Smooth muscle cell (in vitro differentiated cells): ENCODE measurements at regions not wholly inside any gene's neighbourhood (a gene's known extent, or its start where the extent isn't known, plus 50 kb on each side); places are given as distances from the start of the nearest gene placed in this dataset.
A peak's percentile ranks its signal among the peaks of the same experiment; 100 is the strongest.

Source experiments
- DNase-seq: peaks from one replicate; lab custom pipeline; 2025; ENCODE audit not compliant: unreplicated experiment; lab: John Stamatoyannopoulos, UW
- H2AFZ ChIP-seq: fragments of 200-600 bp; sonication (generic); 2 replicates; pipeline ENCODE4 v1.6.0; 2016; ENCODE audit warnings: antibody characterized with exemption, low read depth, mild to moderate bottlenecking
- H3F3A ChIP-seq: fragments of 200-600 bp; sonication (generic); 2 replicates; pipeline ENCODE4 v1.6.0; 2017; ENCODE audit warnings: antibody characterized with exemption, low read depth
- H3K27ac ChIP-seq: fragments of 200-600 bp; sonication (generic); 2 replicates; pipeline ENCODE4 v1.5.1; 2016; ENCODE audit warnings: low read depth, mild to moderate bottlenecking
- H3K27me3 ChIP-seq: fragments of 200-600 bp; sonication (generic); 2 replicates; pipeline ENCODE4 v1.6.1; 2016; ENCODE audit warnings: low read depth, mild to moderate bottlenecking
- H3K36me3 ChIP-seq: fragments of 200-600 bp; sonication (generic); 2 replicates; pipeline ENCODE4 v1.5.1; 2016; ENCODE audit warnings: low read depth
- H3K4me1 ChIP-seq: fragments of 200-600 bp; sonication (generic); 2 replicates; pipeline ENCODE4 v1.5.1; 2016; ENCODE audit warnings: low read depth
- H3K4me2 ChIP-seq: fragments of 200-600 bp; sonication (generic); 2 replicates; pipeline ENCODE4 v1.6.0; 2016; ENCODE audit warnings: mild to moderate bottlenecking
- H3K4me3 ChIP-seq: fragments of 200-600 bp; sonication (generic); 2 replicates; pipeline ENCODE4 v1.5.1; 2016; ENCODE audit warnings: mild to moderate bottlenecking
- H3K79me2 ChIP-seq: fragments of 200-600 bp; sonication (generic); 2 replicates; pipeline ENCODE4 v1.6.0; 2016; ENCODE audit warnings: low read depth, mild to moderate bottlenecking
- H3K9ac ChIP-seq: fragments of 200-600 bp; sonication (generic); 2 replicates; pipeline ENCODE4 v1.6.0; 2016; ENCODE audit warnings: low read depth
- H3K9me3 ChIP-seq: fragments of 200-600 bp; sonication (generic); replicated peaks from 2 replicates; pipeline ENCODE4 v1.5.1; 2016; ENCODE audit warnings: low read depth
- H4K20me1 ChIP-seq: fragments of 200-600 bp; sonication (generic); 2 replicates; pipeline ENCODE4 v1.6.0; 2016; ENCODE audit warnings: low read depth
- WGBS: methylation state at CpG from one replicate; pipeline ENCODE4 v1.1.7; 2016; ENCODE audit warnings: low lambda C conversion rate; 5-methylcytosine and 5-hydroxymethylcytosine counted together
- TF ChIP-seq, protein P1 (sequence below): fragments of 200-600 bp; sonication (generic); IDR thresholded peaks from 2 replicates; pipeline ENCODE4 v1.5.1; 2017; ENCODE audit warnings: borderline replicate concordance, mild to moderate bottlenecking, antibody characterized with exemption; ENCODE audit not compliant: insufficient read depth, poor library complexity, severe bottlenecking

DNA sequence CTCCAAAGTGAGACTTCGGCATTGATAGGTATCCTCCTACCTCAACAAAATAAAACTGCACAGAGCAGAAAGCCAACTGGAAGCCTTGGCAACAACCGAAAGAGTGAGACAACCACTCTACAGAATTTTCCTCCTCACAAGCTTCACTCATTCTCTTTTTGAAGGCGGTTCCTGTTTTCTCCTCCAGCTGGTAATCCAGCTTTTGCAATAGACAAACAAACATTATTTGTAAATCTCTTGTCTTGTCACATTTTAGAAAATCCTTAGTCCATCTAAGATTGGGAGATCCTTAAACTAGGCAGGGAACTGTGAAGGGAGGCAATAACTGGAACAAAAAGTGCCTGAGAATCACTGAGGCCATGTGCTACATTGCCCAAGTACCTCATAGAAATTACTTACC lies 332.4 kb downstream of the BCL11A start:
- no peak overlapping the region for H3K4me2 ChIP-seq
- H3K36me3 ChIP-seq, result no peaks in the 10 kb centered on the region
- TF ChIP-seq, protein P1, sequence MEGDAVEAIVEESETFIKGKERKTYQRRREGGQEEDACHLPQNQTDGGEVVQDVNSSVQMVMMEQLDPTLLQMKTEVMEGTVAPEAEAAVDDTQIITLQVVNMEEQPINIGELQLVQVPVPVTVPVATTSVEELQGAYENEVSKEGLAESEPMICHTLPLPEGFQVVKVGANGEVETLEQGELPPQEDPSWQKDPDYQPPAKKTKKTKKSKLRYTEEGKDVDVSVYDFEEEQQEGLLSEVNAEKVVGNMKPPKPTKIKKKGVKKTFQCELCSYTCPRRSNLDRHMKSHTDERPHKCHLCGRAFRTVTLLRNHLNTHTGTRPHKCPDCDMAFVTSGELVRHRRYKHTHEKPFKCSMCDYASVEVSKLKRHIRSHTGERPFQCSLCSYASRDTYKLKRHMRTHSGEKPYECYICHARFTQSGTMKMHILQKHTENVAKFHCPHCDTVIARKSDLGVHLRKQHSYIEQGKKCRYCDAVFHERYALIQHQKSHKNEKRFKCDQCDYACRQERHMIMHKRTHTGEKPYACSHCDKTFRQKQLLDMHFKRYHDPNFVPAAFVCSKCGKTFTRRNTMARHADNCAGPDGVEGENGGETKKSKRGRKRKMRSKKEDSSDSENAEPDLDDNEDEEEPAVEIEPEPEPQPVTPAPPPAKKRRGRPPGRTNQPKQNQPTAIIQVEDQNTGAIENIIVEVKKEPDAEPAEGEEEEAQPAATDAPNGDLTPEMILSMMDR, result no peak
- no peaks in the 10 kb centered on the region for H4K20me1 ChIP-seq
- H3K9ac ChIP-seq, result no peak overlapping the region
- no peaks in the 10 kb centered on the region for H3K79me2 ChIP-seq
- H3K27me3 ChIP-seq, result no peaks in the 10 kb centered on the region
- no peak overlapping the region for H3K4me3 ChIP-seq
- H2AFZ ChIP-seq, result no peak overlapping the region
- no peak overlapping the region for H3K27ac ChIP-seq
- 97% methylated on average over 3 of the region's 3 CpGs for WGBS
- H3K4me1 ChIP-seq, result peaks cover 6% of the 10 kb centered on the region
- H3F3A ChIP-seq, result peaks cover 1% of the 10 kb centered on the region
- no peak for DNase-seq
- no peaks in the 10 kb centered on the region for H3K9me3 ChIP-seq

DNA sequence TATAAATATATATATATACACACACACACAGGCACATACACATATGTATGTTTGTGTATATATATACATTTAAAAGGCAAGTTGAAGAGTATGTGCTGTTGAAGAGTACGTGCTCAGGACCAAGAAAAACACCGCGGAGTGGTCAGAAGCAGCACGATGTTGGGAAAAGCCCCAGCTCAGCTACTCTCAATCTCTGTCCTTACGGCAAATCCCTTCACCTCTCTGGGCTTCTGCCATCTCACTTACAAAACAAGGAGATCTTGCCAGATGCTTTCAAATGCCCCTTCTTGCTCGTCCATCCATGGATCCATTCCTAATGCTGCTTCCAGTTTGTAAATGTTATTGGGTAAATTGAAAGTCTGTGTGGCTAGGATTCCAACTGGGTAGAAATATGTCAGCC lies 333.9 kb downstream of the BCL11A start:
- DNase-seq, result no peak

DNA sequence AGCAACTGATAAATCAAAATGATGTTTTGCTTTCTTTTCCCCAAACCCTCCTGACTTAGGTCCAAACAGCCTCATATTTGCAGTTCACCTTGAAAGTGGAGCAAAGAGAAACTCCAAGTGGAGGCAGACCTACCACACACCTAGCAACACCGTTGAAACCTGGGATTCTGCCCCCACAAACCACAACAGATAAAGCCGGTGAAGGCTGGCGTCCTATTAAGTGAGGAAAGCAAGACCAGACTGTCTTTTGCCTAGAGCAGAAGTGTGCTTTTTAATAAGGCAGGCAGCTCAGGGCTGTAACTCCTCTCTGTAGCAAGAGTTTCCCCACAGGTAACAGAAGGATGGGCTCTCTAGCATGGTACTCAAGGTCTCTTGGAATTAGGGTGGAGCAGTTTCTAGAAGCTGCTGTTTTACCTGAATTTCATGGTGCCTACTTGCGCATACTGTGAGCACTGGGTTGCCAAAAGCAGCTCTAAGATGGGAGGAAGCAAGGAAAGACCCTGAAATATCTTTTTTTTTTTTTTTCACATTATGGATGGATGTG lies 336.9 kb downstream of the BCL11A start:
- no peaks in the 10 kb centered on the region for H3K27me3 ChIP-seq
- H4K20me1 ChIP-seq, result no peaks in the 10 kb centered on the region
- H3K4me1 ChIP-seq, result peaks cover 42% of the 10 kb centered on the region
- peaks cover 12% of the 10 kb centered on the region for H3F3A ChIP-seq
- no peaks in the 10 kb centered on the region for H3K9me3 ChIP-seq
- H3K9ac ChIP-seq, result no peak overlapping the region
- H2AFZ ChIP-seq, result peak overlapping the region; percentile 30
- TF ChIP-seq, protein P1, result no peak
- DNase-seq, result no peak
- no peaks in the 10 kb centered on the region for H3K79me2 ChIP-seq
- no peaks in the 10 kb centered on the region for H3K36me3 ChIP-seq
- H3K4me2 ChIP-seq, result peak overlapping the region; percentile 14
- 26% methylated on average over 4 of the region's 4 CpGs for WGBS
- no peak overlapping the region for H3K27ac ChIP-seq
- H3K4me3 ChIP-seq, result no peak overlapping the region

More for the DNA sequence above, 333.9 kb downstream of the BCL11A start:
- H4K20me1 ChIP-seq, result no peaks in the 10 kb centered on the region
- WGBS, result 84% methylated on average over 6 of the region's 6 CpGs
- peaks cover 22% of the 10 kb centered on the region for H3K4me1 ChIP-seq
- H3K36me3 ChIP-seq, result no peaks in the 10 kb centered on the region
- no peaks in the 10 kb centered on the region for H3K27me3 ChIP-seq
- no peak overlapping the region for H3K27ac ChIP-seq
- no peak overlapping the region for H3K4me2 ChIP-seq
- H2AFZ ChIP-seq, result no peak overlapping the region
- H3K9ac ChIP-seq, result no peak overlapping the region
- TF ChIP-seq, protein P1, result no peak
- no peak overlapping the region for H3K4me3 ChIP-seq
- no peaks in the 10 kb centered on the region for H3K9me3 ChIP-seq
- H3F3A ChIP-seq, result peaks cover 6% of the 10 kb centered on the region
- H3K79me2 ChIP-seq, result no peaks in the 10 kb centered on the region

DNA sequence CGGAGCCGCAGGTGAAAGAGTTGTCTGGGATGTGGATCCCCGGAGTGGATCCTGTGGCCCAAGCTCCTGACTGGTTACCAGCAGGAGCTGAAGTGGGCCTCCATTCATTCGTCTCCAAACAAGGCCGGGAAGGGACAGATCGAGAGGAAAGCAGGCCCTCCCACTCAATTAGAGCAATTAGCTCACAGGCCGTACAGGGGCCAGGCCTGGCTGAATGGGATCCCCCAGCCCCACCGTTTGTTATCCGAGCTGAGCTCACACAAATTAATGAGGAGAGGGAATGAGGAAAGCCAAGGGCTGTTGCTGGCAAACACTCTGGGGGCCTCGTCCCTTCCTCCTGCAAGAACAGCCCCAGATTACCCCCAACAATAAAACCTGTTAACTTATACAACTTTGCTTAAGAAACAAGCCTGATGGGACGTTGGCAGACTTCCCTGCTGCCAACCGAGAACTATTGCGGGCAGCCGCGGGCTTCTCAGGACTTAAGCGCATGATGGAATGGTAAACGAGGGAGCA lies 338.0 kb downstream of the BCL11A start:
- TF ChIP-seq, protein P1, result no peak
- 50% methylated on average over 17 of the region's 17 CpGs for WGBS
- Histone ChIP-seq H3K4me2 (peak overlapping the region; percentile 29), H3K4me3 (no peak overlapping the region), H3K27ac (no peak overlapping the region), H2AFZ (peak overlapping the region; percentile 59), H3F3A (peaks cover 17% of the 10 kb centered on the region), H3K9ac (no peak overlapping the region), H3K79me2 (no peaks in the 10 kb centered on the region), H4K20me1 (no peaks in the 10 kb centered on the region), H3K4me1 (peaks cover 42% of the 10 kb centered on the region), H3K36me3 (no peaks in the 10 kb centered on the region), H3K27me3 (no peaks in the 10 kb centered on the region), H3K9me3 (no peaks in the 10 kb centered on the region)
- no peak for DNase-seq
